A549 (cell line): ENCODE measurements at regions not wholly inside any gene's neighbourhood (a gene's known extent, or its start where the extent isn't known, plus 50 kb on each side); places are given as distances from the start of the nearest gene placed in this dataset.

Experiments
- ATAC-seq, 2 experiments: fragments of 200-7000 bp in 1 of 2; fragments of >200 bp in 1 of 2; cut with Nextera tagmentation in 1 of 2; cut with Tn5 transposase in 1 of 2; 3 replicates each; pipeline versions ENCODE4 v1.8.0 to v1.9.1; 2018 to 2020; ENCODE audit warnings: mild to moderate bottlenecking in 1 of 2, moderate library complexity in 1 of 2
- CTCF ChIA-PET: fragments of 300-600 bp; sonication (Branson Sonifier 250); formaldehyde crosslinking; extraction: SDS; loops from one replicate; lab custom pipeline; 2021; ENCODE audit warnings: antibody characterized with exemption, inconsistent platforms; lab: Yijun Ruan, JAX
- POLR2A ChIA-PET: fragments of 350-600 bp; formaldehyde crosslinking; extraction: SDS; loops from one replicate; lab custom pipeline; 2021; ENCODE audit warnings: antibody characterized with exemption, inconsistent platforms; lab: Yijun Ruan, JAX
- DNase-seq, 2 experiments: peaks; one replicate each; pipeline versions ENCODE4 v3.0.0 to v3.0.0-alpha.2; 2011 to 2016; ENCODE audit warnings: low read depth in 1 of 2, low spot score in 1 of 2
- FAIRE-seq: peaks from 2 replicates; lab custom pipeline; 2011; peaks lifted over from hg19 to GRCh38; lab: Jason Lieb, UNC
- H3K27ac ChIP-seq, 2 experiments: fragments of >200 bp; sonication (Bioruptor Twin); formaldehyde crosslinking; 3 replicates each; pipeline ENCODE4 v1.5.1; 2016 to 2017
- H3K4me1 ChIP-seq: fragments of >200 bp; sonication (Bioruptor Twin); formaldehyde crosslinking; 3 replicates; pipeline ENCODE4 v1.6.1; 2016
- H3K4me2 ChIP-seq: fragments of >200 bp; sonication (Bioruptor Twin); formaldehyde crosslinking; 3 replicates; pipeline ENCODE4 v1.6.1; 2016
- H3K4me3 ChIP-seq: fragments of >200 bp; sonication (Bioruptor Twin); formaldehyde crosslinking; 3 replicates; pipeline ENCODE4 v1.5.1; 2016
- H3K9me3 ChIP-seq: fragments of >200 bp; sonication (Bioruptor Twin); formaldehyde crosslinking; 3 replicates; pipeline ENCODE4 v1.6.1; 2016
- BHLHE40 ChIP-seq: IDR thresholded peaks from 2 replicates; pipeline ENCODE4 v1.6.1; 2012; ENCODE audit warnings: low read depth, low read length, inconsistent platforms
- GATA3 ChIP-seq: IDR thresholded peaks from 2 replicates; pipeline ENCODE4 v1.6.1; 2012; ENCODE audit warnings: borderline replicate concordance
- HDAC2 ChIP-seq: fragments of 200-600 bp; sonication (generic); IDR thresholded peaks from 2 replicates; pipeline ENCODE4 v1.6.1; 2016
- HOXA7 ChIP-seq: fragments of 250-450 bp; sonication (Bioruptor Pico); IDR thresholded peaks from 2 replicates; pipeline ENCODE4 v1.5.0; 2020; ENCODE audit warnings: mild to moderate bottlenecking, moderate library complexity
- HOXB13 ChIP-seq: fragments of 250-450 bp; sonication (Bioruptor Pico); IDR thresholded peaks from 2 replicates; pipeline ENCODE4 v1.5.0; 2020; ENCODE audit warnings: low read depth, mild to moderate bottlenecking, moderate library complexity
- JUN ChIP-seq, 2 experiments: fragments of >200 bp; sonication (Bioruptor Twin); formaldehyde crosslinking; IDR thresholded peaks; 2 replicates in 1 of 2; 3 replicates in 1 of 2; pipeline ENCODE4 v1.6.1; 2016 to 2017
- KDM5A ChIP-seq: fragments of 200-600 bp; sonication (generic); IDR thresholded peaks from 2 replicates; pipeline ENCODE4 v1.6.1; 2016; ENCODE audit warnings: antibody characterized with exemption, mild to moderate bottlenecking
- MAFK ChIP-seq: fragments of 450-650 bp; IDR thresholded peaks from 2 replicates; pipeline ENCODE4 v1.6.1; 2014; ENCODE audit not compliant: partially characterized antibody
- MAZ ChIP-seq: fragments of 150-350 bp; IDR thresholded peaks from 2 replicates; pipeline ENCODE4 v1.6.1; 2014; ENCODE audit warnings: antibody characterized with exemption, low read depth, low read length, borderline replicate concordance
- MYC ChIP-seq: IDR thresholded peaks from 2 replicates; pipeline ENCODE4 v1.6.1; 2012; ENCODE audit warnings: mild to moderate bottlenecking, inconsistent platforms, low read length, improper control_type of control experiment, borderline replicate concordance
- NPAS2 ChIP-seq: fragments of 250-450 bp; sonication (Bioruptor Pico); IDR thresholded peaks from 2 replicates; pipeline ENCODE4 v1.8.0; 2022; ENCODE audit warnings: mild to moderate bottlenecking, moderate library complexity, borderline replicate concordance
- PHF8 ChIP-seq: fragments of 200-600 bp; sonication (generic); IDR thresholded peaks from 2 replicates; pipeline ENCODE4 v1.6.1; 2016; ENCODE audit warnings: low read depth, mild to moderate bottlenecking, antibody characterized with exemption, moderate library complexity, borderline replicate concordance
- RFX5 ChIP-seq: fragments of 450-650 bp; IDR thresholded peaks from 2 replicates; pipeline ENCODE4 v1.7.1; 2014; ENCODE audit warnings: antibody characterized with exemption, mild to moderate bottlenecking, moderate library complexity
- RNF2 ChIP-seq: fragments of 200-600 bp; sonication (generic); IDR thresholded peaks from 2 replicates; pipeline ENCODE4 v1.6.1; 2016; ENCODE audit warnings: low read depth, mild to moderate bottlenecking, antibody characterized with exemption, moderate library complexity, borderline replicate concordance
- TFCP2L1 ChIP-seq: fragments of 250-450 bp; sonication (Bioruptor Pico); IDR thresholded peaks from 2 replicates; pipeline ENCODE4 v1.5.0; 2021; ENCODE audit warnings: mild to moderate bottlenecking
- TP53 ChIP-seq: fragments of 250-450 bp; sonication (Bioruptor Pico); IDR thresholded peaks from 2 replicates; pipeline ENCODE4 v1.5.0; 2021; ENCODE audit warnings: mild to moderate bottlenecking, moderate library complexity
- ZC3H11A ChIP-seq: fragments of 450-650 bp; IDR thresholded peaks from 2 replicates; pipeline ENCODE4 v1.6.1; 2014; ENCODE audit warnings: antibody characterized with exemption, mild to moderate bottlenecking
- ZNF302 ChIP-seq: fragments of 250-450 bp; sonication (Bioruptor Pico); IDR thresholded peaks from 2 replicates; pipeline ENCODE4 v1.9.0; 2021; ENCODE audit warnings: inconsistent platforms, mild to moderate bottlenecking, moderate library complexity
- ZSCAN20 ChIP-seq: fragments of 250-450 bp; sonication (Bioruptor Pico); IDR thresholded peaks from 2 replicates; pipeline ENCODE4 v1.8.0; 2022; ENCODE audit warnings: mild to moderate bottlenecking, moderate library complexity
- WGBS: methylation state at CpG from one replicate; pipeline ENCODE4 v1.1.6; 2017; ENCODE audit errors: missing lambda C conversion rate; 5-methylcytosine and 5-hydroxymethylcytosine counted together
- TF ChIP-seq, protein P1 (sequence below): IDR thresholded peaks from 2 replicates; pipeline ENCODE4 v1.6.1; 2012
- TF ChIP-seq, protein P2 (sequence below): fragments of >200 bp; sonication (Bioruptor Twin); formaldehyde crosslinking; IDR thresholded peaks from 3 replicates; pipeline ENCODE4 v1.5.1; 2016
- TF ChIP-seq, protein P3 (sequence below): fragments of >200 bp; sonication (Bioruptor Twin); formaldehyde crosslinking; IDR thresholded peaks from 3 replicates; pipeline ENCODE4 v1.6.1; 2016
- TF ChIP-seq, protein P4 (sequence below): fragments of 250-450 bp; sonication (Bioruptor Pico); IDR thresholded peaks from 2 replicates; pipeline ENCODE4 v1.5.0; 2020; ENCODE audit warnings: low read depth, mild to moderate bottlenecking, moderate library complexity

DNA sequence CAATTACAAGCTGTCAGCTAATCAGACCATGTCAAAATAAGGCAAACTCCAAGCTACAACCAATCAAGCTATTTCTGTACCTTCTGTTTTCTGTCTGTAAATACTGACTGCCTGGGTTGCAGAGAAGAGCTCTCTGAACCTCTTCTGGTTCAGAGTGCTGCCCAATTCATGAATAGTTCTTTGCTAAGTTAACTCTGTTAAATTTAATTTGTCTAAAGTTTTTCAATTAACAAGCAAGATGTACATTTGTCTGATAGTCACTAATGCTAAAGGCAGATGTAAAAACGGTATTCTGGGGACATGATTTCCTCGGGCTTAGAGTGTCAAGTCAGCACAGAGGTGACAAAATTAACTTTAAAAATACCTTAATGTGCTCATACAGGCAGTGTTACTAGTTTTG is 408.3 kb upstream of the CLINT1 start:
- Histone ChIP-seq H3K4me2 (no peak overlapping the region), H3K27ac (no peak overlapping the region), H3K4me3 (no peak overlapping the region), H3K9me3 (no peaks in the 10 kb centered on the region), H3K4me1 (no peaks in the 10 kb centered on the region)
- POLR2A ChIA-PET, result no interaction called here
- TF ChIP-seq PHF8 (no peak), ZNF302 (no peak), MAZ (no peak), TP53 (CRISPR knock-in tag) (no peak), ZSCAN20 (CRISPR knock-in tag) (no peak), JUN (IDR thresholded peaks at IDR 0.05) (no peak), NPAS2 (CRISPR knock-in tag) (no peak), MAFK (no peak)
- TF ChIP-seq, protein P1, sequence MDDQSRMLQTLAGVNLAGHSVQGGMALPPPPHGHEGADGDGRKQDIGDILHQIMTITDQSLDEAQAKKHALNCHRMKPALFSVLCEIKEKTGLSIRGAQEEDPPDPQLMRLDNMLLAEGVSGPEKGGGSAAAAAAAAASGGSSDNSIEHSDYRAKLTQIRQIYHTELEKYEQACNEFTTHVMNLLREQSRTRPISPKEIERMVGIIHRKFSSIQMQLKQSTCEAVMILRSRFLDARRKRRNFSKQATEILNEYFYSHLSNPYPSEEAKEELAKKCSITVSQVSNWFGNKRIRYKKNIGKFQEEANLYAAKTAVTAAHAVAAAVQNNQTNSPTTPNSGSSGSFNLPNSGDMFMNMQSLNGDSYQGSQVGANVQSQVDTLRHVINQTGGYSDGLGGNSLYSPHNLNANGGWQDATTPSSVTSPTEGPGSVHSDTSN, result no peak
- TF ChIP-seq, protein P2, sequence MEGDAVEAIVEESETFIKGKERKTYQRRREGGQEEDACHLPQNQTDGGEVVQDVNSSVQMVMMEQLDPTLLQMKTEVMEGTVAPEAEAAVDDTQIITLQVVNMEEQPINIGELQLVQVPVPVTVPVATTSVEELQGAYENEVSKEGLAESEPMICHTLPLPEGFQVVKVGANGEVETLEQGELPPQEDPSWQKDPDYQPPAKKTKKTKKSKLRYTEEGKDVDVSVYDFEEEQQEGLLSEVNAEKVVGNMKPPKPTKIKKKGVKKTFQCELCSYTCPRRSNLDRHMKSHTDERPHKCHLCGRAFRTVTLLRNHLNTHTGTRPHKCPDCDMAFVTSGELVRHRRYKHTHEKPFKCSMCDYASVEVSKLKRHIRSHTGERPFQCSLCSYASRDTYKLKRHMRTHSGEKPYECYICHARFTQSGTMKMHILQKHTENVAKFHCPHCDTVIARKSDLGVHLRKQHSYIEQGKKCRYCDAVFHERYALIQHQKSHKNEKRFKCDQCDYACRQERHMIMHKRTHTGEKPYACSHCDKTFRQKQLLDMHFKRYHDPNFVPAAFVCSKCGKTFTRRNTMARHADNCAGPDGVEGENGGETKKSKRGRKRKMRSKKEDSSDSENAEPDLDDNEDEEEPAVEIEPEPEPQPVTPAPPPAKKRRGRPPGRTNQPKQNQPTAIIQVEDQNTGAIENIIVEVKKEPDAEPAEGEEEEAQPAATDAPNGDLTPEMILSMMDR, result no peak
- 4% methylated on average over 2 of the region's 2 CpGs for WGBS
- DNase-seq (no peak), ATAC-seq (no peak), FAIRE-seq (no peak)
- CTCF ChIA-PET, result interaction anchor here (1.7 kb wide), 1 partner anchor 11 kb away, joined by 4 read pairs; no protein-coding TSS in a partner anchor

DNA sequence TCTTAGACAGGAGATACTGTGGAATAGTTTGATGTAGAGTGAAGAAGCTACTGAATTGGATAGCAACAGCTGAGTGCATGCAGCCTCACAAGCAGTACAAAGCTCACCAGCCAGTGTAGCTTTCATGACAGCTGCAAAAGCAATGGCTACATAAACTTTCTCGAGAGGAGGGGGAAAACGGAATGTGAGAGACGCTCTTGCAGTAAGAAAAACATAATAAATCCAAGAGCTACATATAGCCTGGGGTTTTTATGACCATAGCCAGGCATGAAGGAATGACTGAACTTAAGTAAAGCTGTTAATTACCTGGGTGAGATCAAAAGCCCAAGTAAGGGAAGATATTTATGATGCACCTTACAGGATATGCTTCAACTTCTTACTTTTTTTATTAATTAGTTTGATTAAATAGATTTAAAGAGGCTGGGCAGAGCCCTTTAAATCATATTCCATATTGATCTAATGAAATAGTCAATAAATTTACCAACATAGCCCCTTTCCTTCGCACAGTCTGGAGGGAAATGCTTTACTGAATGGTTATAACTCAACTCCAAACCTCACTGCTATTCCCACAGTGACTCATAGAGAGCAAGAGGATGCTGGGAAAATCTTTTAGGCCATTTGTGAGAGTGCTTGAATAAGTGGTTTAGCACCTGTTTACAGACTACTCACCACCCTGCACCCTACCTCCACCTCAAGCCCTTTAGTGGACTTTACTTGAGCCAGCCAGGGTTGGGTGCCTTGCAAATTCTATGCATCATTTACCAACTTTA is 407.2 kb upstream of the CLINT1 start:
- ChIA-PET POLR2A (no interaction called here), CTCF (interaction anchor here (0.9 to 1.7 kb wide), 2 partner anchors 12 to 45 kb away, joined by 3 to 4 read pairs; no protein-coding TSS in a partner anchor)
- H3K4me3 ChIP-seq, result no peak overlapping the region
- DNase-seq, result no peak
- no peak overlapping the region for H3K4me2 ChIP-seq
- ATAC-seq, result no peak
- no peak for TF ChIP-seq BHLHE40
- TF ChIP-seq TFCP2L1, result no peak
- no peak for TF ChIP-seq RNF2
- TF ChIP-seq GATA3, result no peak
- TF ChIP-seq HOXA7, result no peak
- TF ChIP-seq, protein P3, sequence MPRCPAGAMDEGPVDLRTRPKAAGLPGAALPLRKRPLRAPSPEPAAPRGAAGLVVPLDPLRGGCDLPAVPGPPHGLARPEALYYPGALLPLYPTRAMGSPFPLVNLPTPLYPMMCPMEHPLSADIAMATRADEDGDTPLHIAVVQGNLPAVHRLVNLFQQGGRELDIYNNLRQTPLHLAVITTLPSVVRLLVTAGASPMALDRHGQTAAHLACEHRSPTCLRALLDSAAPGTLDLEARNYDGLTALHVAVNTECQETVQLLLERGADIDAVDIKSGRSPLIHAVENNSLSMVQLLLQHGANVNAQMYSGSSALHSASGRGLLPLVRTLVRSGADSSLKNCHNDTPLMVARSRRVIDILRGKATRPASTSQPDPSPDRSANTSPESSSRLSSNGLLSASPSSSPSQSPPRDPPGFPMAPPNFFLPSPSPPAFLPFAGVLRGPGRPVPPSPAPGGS, result no peak
- TF ChIP-seq ZC3H11A, result no peak
- no peak for TF ChIP-seq HOXB13 (CRISPR knock-in tag)
- TF ChIP-seq MYC, result no peak
- TF ChIP-seq HDAC2, result no peak
- TF ChIP-seq ZSCAN20 (CRISPR knock-in tag), result no peak
- H3K9me3 ChIP-seq, result no peaks in the 10 kb centered on the region
- no peak overlapping the region for H3K27ac ChIP-seq
- no peak for FAIRE-seq
- no peaks in the 10 kb centered on the region for H3K4me1 ChIP-seq
- under 1% methylated on average over 4 of the region's 4 CpGs for WGBS

DNA sequence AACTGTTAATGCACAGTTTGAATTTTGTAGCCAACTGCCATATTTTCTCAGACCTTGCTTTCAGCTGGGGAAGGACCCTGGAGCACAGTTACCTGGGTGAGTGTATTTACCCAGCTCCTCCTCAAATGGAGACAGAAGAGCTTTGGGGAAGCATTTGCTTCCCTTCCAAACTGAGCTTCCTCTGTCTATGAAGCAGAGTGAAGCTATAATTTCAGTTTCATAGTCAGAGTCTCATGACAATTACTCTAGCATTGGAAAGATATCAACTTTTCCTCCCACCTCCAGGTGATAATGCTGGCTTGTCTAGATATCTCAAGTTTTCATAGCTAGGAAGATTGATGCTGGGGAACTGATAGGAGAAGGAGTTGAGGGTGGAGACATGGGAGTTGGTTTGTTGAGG is 406.4 kb upstream of the CLINT1 start:
- H3K4me1 ChIP-seq, result no peaks in the 10 kb centered on the region
- H3K9me3 ChIP-seq, result no peaks in the 10 kb centered on the region
- H3K27ac ChIP-seq, result no peak overlapping the region
- no peak for ATAC-seq
- no peak for DNase-seq
- no peak overlapping the region for H3K4me3 ChIP-seq
- ChIA-PET POLR2A (no interaction called here), CTCF (interaction anchor here (0.9 kb wide), 1 partner anchor 44 kb away, joined by 3 read pairs; no protein-coding TSS in a partner anchor)
- H3K4me2 ChIP-seq, result no peak overlapping the region
- FAIRE-seq, result no peak
- TF ChIP-seq KDM5A (no peak), RFX5 (no peak), HOXA7 (no peak)
- TF ChIP-seq, protein P4, sequence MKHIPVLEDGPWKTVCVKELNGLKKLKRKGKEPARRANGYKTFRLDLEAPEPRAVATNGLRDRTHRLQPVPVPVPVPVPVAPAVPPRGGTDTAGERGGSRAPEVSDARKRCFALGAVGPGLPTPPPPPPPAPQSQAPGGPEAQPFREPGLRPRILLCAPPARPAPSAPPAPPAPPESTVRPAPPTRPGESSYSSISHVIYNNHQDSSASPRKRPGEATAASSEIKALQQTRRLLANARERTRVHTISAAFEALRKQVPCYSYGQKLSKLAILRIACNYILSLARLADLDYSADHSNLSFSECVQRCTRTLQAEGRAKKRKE (CRISPR knock-in tag), result no peak
- TF ChIP-seq, protein P1, result no peak
- TF ChIP-seq, protein P2, result no peak
- TF ChIP-seq, protein P3, result no peak
